Psoas muscle (tissue), 7 donors: ENCODE measurements at regions not wholly inside any gene's neighbourhood (a gene's known extent, or its start where the extent isn't known, plus 50 kb on each side); places are given as distances from the start of the nearest gene placed in this dataset.

Experiments used
- ATAC-seq, 4 donors: fragments of 200-7000 bp; cut with Tn5 transposase; one replicate each; pipeline ENCODE4 v1.9.1; 2020; ENCODE audit warnings: moderate library complexity in 3 of 4, mild to moderate bottlenecking in 2 of 4
- DNase-seq, 2 donors: peaks; one replicate each; pipeline ENCODE4 v3.0.0-alpha.2; 2020
- H3K27ac ChIP-seq: fragments of 200-600 bp; one replicate; pipeline ENCODE4 v1.8.0; 2022
- H3K27me3 ChIP-seq, 3 donors: fragments of 200-600 bp in 1 of 3; one replicate each; pipeline versions ENCODE4 v1.6.1 to v1.8.0; 2013 to 2022; ENCODE audit warnings: low read length in 2 of 3, mild to moderate bottlenecking in 2 of 3, moderate library complexity in 1 of 3; ENCODE audit not compliant: insufficient read depth in 3 of 3
- H3K36me3 ChIP-seq, 2 donors: fragments of 200-600 bp in 1 of 2; one replicate each; pipeline versions ENCODE4 v1.6.1 to v1.8.0; 2013 to 2022; ENCODE audit warnings: low read depth in 1 of 2, mild to moderate bottlenecking in 1 of 2, moderate library complexity in 1 of 2; ENCODE audit not compliant: insufficient read depth in 1 of 2
- H3K4me1 ChIP-seq: fragments of 200-600 bp; one replicate; pipeline ENCODE4 v1.8.0; 2022
- H3K4me3 ChIP-seq: fragments of 200-600 bp; one replicate; pipeline ENCODE4 v1.8.0; 2022; ENCODE audit warnings: mild to moderate bottlenecking
- H3K9me3 ChIP-seq: fragments of 200-600 bp; one replicate; pipeline ENCODE4 v1.8.0; 2022
- WGBS, 3 donors: extraction: QIAGEN DNeasy Blood & Tissue Kit; methylation state at CpG; one replicate each; pipeline versions ENCODE4 v1.1.6 to v1.1.7; 2013; 5-methylcytosine and 5-hydroxymethylcytosine counted together
- intact Hi-C, 2 donors: fragments of 100-400 bp; cut with DNase I; formaldehyde crosslinking; loops; one replicate each; pipeline versions ENCODE4 v1.11.0 to v1.14.2; 2022
- TF ChIP-seq, protein P1 (sequence below): fragments of 200-600 bp; IDR thresholded peaks from one replicate; pipeline ENCODE4 v1.8.0; 2022; ENCODE audit warnings: antibody characterized with exemption
- donor health status: healthy with polysubstance abuse.
- donor health status: DM: no; HTN: no; CAD: no; lungs with moderate emphysema.
- donor health status: Bipolar disorder and iron deficiency.
- donor health status: healthy.
- donor health status: DM: yes; HTN: yes; CAD: no.
- donor health status: DM: no; HTN: no; CAD: no.
- donor health status: DM: yes; HTN: yes; CAD: no.

DNA sequence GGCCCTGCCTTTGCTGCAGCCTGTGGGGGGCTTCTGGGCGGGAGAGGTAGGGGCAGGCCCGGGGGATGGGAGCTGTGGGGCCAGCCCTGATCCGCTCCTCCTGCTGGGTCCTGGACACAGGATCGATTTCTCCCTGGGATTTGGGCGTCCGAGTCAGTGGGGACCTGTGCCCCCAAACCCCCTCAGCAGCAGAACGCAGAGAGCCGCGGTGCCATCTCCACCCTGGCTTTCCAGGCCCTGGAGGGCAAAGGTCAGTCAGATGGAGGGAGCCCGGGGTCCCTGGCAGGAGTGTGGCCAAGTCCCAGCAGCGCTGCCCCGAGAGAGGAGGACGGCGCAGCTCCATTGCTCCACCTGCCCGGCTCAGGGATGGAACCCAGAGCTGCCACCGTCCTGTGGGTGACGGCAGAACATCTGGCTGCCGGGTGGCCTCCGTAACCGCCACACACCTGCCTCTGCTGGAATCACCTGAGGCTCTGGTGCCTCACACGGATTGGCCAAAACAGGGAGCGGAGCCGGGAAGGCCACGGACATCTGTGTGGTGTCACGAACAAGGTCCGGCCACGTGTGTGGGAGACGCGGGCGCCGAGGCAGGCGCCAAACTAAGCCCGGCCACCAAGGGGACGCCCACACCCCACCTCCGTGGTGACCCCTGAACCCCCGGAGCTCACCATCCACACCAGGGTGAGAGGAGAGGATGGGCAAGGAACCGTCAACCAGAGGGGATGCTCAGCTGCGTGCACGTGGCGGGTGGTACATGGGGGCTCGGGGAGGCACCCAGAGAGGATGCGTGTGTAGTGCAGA is 80.3 kb upstream of the FBRSL1 start:
- H3K36me3 ChIP-seq = no peaks in the 10 kb centered on the region
- H3K4me1 ChIP-seq = no peaks in the 10 kb centered on the region
- intact Hi-C loops = no loop called here
- WGBS, 3 donors = 86 to 90% (median 87%) methylated on average over 41 to 42 of the region's 42 CpGs
- ATAC-seq (no peak), DNase-seq (no peak)
- TF ChIP-seq, protein P1, sequence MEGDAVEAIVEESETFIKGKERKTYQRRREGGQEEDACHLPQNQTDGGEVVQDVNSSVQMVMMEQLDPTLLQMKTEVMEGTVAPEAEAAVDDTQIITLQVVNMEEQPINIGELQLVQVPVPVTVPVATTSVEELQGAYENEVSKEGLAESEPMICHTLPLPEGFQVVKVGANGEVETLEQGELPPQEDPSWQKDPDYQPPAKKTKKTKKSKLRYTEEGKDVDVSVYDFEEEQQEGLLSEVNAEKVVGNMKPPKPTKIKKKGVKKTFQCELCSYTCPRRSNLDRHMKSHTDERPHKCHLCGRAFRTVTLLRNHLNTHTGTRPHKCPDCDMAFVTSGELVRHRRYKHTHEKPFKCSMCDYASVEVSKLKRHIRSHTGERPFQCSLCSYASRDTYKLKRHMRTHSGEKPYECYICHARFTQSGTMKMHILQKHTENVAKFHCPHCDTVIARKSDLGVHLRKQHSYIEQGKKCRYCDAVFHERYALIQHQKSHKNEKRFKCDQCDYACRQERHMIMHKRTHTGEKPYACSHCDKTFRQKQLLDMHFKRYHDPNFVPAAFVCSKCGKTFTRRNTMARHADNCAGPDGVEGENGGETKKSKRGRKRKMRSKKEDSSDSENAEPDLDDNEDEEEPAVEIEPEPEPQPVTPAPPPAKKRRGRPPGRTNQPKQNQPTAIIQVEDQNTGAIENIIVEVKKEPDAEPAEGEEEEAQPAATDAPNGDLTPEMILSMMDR = no peak
- no peak overlapping the region for H3K27ac ChIP-seq
- H3K9me3 ChIP-seq = no peaks in the 10 kb centered on the region
- H3K27me3 ChIP-seq = peaks cover 0 to 50% (median 15%) of the 10 kb centered on the region in 3 donors
- no peak overlapping the region for H3K4me3 ChIP-seq

DNA sequence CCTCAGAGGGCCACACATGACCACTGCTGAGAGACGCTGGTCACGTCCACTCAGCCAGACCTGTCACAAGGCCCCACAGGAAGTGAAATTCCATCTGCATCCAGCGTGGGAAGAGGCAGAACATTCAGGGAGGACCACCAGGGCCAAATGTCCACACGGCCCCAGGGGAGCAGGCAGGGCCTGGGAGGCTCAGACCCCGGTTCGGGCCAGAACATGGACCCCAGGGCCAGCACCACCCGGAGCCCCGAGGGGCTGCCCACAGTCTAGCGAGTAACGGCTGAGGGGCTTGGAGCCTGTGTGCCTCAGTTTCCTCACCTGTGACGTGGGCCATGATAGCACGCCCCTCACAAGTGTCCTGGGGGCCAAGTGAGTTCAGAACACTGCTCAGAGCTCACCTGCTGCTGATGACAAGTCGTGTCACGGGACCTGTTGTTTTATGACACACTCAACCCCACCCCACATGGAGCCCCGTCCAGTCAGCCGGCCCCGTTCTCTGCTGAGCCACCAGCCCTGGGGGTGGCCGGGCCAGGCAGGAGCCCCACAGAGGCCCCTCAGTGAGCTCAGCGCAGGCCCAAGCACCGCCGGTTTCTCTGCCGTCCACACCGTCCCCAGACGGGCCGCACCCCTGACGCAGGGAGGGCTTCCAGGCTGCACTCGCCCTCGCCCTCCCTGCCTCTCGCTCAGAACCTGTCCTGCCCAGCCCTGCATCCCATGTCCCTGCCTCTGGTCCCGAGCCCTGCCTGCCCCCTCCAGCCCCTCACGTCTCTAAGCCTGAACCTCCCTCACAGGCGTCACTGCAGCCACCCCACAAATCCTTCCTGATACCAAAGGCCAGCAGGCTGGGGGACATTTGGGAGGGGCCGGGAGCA is 79.5 kb upstream of the GALNT9 start:
- no peak for ATAC-seq
- intact Hi-C loops = no loop called here
- H3K27me3 ChIP-seq = peaks cover 0 to 49% (median 20%) of the 10 kb centered on the region in 3 donors

DNA sequence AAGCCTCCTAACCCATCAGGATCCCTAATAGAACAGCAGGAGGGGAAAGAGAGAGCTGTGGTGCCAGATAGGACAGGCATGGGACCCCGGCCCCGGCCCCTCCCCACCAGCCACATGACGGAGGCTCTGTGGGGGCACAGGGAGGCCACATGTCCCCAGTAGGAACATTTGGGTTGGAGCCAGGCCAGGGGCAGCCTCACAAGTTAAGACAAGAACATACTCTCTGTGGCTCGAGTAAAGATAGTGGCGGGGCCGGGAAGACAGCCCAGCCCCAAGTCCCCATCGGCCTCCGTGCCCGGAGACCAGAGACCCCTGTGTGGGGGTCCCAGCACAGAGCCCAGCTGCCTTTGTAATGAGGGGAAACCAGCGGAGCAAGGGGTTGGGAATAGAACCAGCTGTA is 78.6 kb upstream of the GALNT9 start:
- H3K27me3 ChIP-seq = peaks cover 0 to 57% (median 20%) of the 10 kb centered on the region in 3 donors
- peak in 1 of 2 donors; percentile 32 for DNase-seq
- no peaks in the 10 kb centered on the region for H3K9me3 ChIP-seq
- intact Hi-C loops = no loop called here
- 40 to 62% (median 54%) methylated on average over 7 to 10 of the region's 10 CpGs for WGBS, 3 donors
- ATAC-seq = no peak
- no peaks in the 10 kb centered on the region for H3K36me3 ChIP-seq
- no peak overlapping the region for H3K4me3 ChIP-seq
- no peak overlapping the region for H3K27ac ChIP-seq
- TF ChIP-seq, protein P1 = no peak
- no peaks in the 10 kb centered on the region for H3K4me1 ChIP-seq

More for the DNA sequence above, 79.5 kb upstream of the GALNT9 start:
- H3K9me3 ChIP-seq = no peaks in the 10 kb centered on the region
- H3K36me3 ChIP-seq = no peaks in the 10 kb centered on the region
- H3K4me1 ChIP-seq = no peaks in the 10 kb centered on the region
- no peak overlapping the region for H3K4me3 ChIP-seq
- WGBS, 3 donors = 77 to 86% (median 81%) methylated on average over 21 to 33 of the region's 33 CpGs
- TF ChIP-seq, protein P1 = no peak
- no peak for DNase-seq
- H3K27ac ChIP-seq = no peak overlapping the region

DNA sequence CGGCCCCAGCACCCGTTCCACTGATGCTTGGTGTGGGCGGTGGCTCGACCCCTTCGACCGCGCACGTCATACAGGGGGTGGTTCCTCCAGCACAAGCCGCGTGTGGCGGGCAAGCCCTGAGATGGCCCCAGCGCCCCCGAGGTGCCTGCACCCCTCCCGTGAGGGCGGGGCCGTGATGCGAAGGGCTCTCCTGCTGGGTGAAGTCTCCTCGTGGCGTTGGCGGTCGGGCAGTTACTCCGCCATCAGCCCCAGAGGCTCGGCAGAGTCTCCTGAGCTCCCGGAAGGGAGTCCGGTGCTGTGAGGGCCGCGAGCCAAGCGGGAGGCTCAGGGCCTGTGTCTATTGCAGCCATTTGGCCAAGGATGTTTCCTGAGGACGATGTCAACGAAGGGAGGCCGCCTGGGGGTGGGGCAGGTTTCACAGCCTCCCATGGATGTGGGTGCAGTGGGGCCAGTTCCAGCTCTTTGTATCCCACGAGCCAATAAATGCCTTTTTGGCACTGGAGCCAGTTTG is 78.1 kb upstream of the GALNT9 start:
- intact Hi-C loops = no loop called here
- ATAC-seq (no peak), DNase-seq (peak in 1 of 2 donors; percentile 60)
- TF ChIP-seq, protein P1 = no peak
- no peaks in the 10 kb centered on the region for H3K4me1 ChIP-seq
- H3K9me3 ChIP-seq = no peaks in the 10 kb centered on the region
- no peaks in the 10 kb centered on the region for H3K36me3 ChIP-seq
- 44 to 49% (median 47%) methylated on average over 28 to 32 of the region's 32 CpGs for WGBS, 3 donors
- no peak overlapping the region for H3K27ac ChIP-seq
- H3K4me3 ChIP-seq = no peak overlapping the region
- H3K27me3 ChIP-seq = peaks cover 0 to 62% (median 20%) of the 10 kb centered on the region in 3 donors
